Muscle layer of colon (tissue), 2 donors: ENCODE measurements at regions not wholly inside any gene's neighbourhood (a gene's known extent, or its start where the extent isn't known, plus 50 kb on each side); places are given as distances from the start of the nearest gene placed in this dataset.
"Not testable (repeated sequence)": the region's sequence is repeated elsewhere in the genome, so short reads cannot be mapped to it uniquely, and the experiment has no call there.

Source experiments
- H3K27ac ChIP-seq: one replicate; pipeline ENCODE4 v1.7.0; 2013; ENCODE audit warnings: low read depth, mild to moderate bottlenecking, low read length, moderate library complexity
- H3K27me3 ChIP-seq, 2 donors: one replicate each; pipeline ENCODE4 v1.7.0; 2013; ENCODE audit warnings: low read length in 2 of 2, mild to moderate bottlenecking in 2 of 2; ENCODE audit not compliant: insufficient read depth in 2 of 2, control insufficient read depth in 1 of 2
- H3K36me3 ChIP-seq: one replicate; pipeline ENCODE4 v1.7.0; 2013; ENCODE audit warnings: mild to moderate bottlenecking, low read length; ENCODE audit not compliant: insufficient read depth
- H3K4me1 ChIP-seq: one replicate; pipeline ENCODE4 v1.7.0; 2013; ENCODE audit warnings: mild to moderate bottlenecking, low read length; ENCODE audit not compliant: insufficient read depth
- H3K4me3 ChIP-seq, 2 donors: one replicate each; pipeline ENCODE4 v1.7.0; 2013; ENCODE audit warnings: low read length in 2 of 2, low read depth in 1 of 2, mild to moderate bottlenecking in 1 of 2, moderate library complexity in 1 of 2
- H3K9ac ChIP-seq: one replicate; pipeline ENCODE4 v1.7.0; 2013; ENCODE audit warnings: low read length
- H3K9me3 ChIP-seq: one replicate; pipeline ENCODE4 v1.7.0; 2013; ENCODE audit warnings: mild to moderate bottlenecking, low read length
- donor health status: abdominal sarcoma.
- donor health status: Adenocarcinoma of cecum.

- H3K4me3 ChIP-seq = no peak overlapping the region
- H3K4me1 ChIP-seq = peaks cover 8% of the 10 kb centered on the region
- no peaks in the 10 kb centered on the region for H3K9me3 ChIP-seq
- H3K36me3 ChIP-seq = no peaks in the 10 kb centered on the region
- peaks cover 0 to 12% of the 10 kb centered on the region in 2 donors for H3K27me3 ChIP-seq
- no peak overlapping the region for H3K27ac ChIP-seq
- no peak overlapping the region for H3K9ac ChIP-seq
These were observed 71.8 kb downstream of the LARP7 start for GRCh38 chr4:112708772-112709171.

- H3K9ac ChIP-seq = no peak overlapping the region
- H3K27me3 ChIP-seq = no peaks in the 10 kb centered on the region
- H3K4me3 ChIP-seq = no peak overlapping the region
- no peak overlapping the region for H3K27ac ChIP-seq
- no peaks in the 10 kb centered on the region for H3K4me1 ChIP-seq
- no peaks in the 10 kb centered on the region for H3K9me3 ChIP-seq
- no peaks in the 10 kb centered on the region for H3K36me3 ChIP-seq
These were observed 78.3 kb downstream of the LARP7 start for GRCh38 chr4:112714922-112715901.

GRCh38 chr4:112717856-112718255 lies 80.9 kb downstream of the LARP7 start:
- Histone ChIP-seq H3K9me3 (no peaks in the 10 kb centered on the region), H3K36me3 (no peaks in the 10 kb centered on the region), H3K4me1 (no peaks in the 10 kb centered on the region), H3K4me3 (no peak overlapping the region), H3K9ac (no peak overlapping the region), H3K27me3 (no peaks in the 10 kb centered on the region), H3K27ac (no peak overlapping the region)

GRCh38 chr4:112721627-112722026 lies 84.7 kb downstream of the LARP7 start:
- no peaks in the 10 kb centered on the region for H3K27me3 ChIP-seq
- no peak overlapping the region for H3K4me3 ChIP-seq
- H3K9ac ChIP-seq = no peak overlapping the region
- no peaks in the 10 kb centered on the region for H3K36me3 ChIP-seq
- no peaks in the 10 kb centered on the region for H3K4me1 ChIP-seq
- H3K9me3 ChIP-seq = no peaks in the 10 kb centered on the region
- H3K27ac ChIP-seq = no peak overlapping the region

GRCh38 chr4:112726041-112726440 lies 89.1 kb downstream of the LARP7 start:
- Histone ChIP-seq H3K27ac (no peak overlapping the region), H3K9ac (no peak overlapping the region), H3K36me3 (no peaks in the 10 kb centered on the region), H3K4me3 (no peak overlapping the region), H3K9me3 (no peaks in the 10 kb centered on the region), H3K27me3 (no peaks in the 10 kb centered on the region), H3K4me1 (no peaks in the 10 kb centered on the region)

- H3K4me1 ChIP-seq, H3K27ac ChIP-seq, H3K9me3 ChIP-seq, H3K27me3 ChIP-seq, H3K4me3 ChIP-seq, H3K36me3 ChIP-seq, H3K9ac ChIP-seq: not testable (repeated sequence)
These were observed 90.8 kb downstream of the LARP7 start for GRCh38 chr4:112727728-112728127.

GRCh38 chr4:112731715-112732114 lies 94.8 kb downstream of the LARP7 start:
- Histone ChIP-seq H3K27ac (no peak overlapping the region), H3K36me3 (no peaks in the 10 kb centered on the region), H3K4me3 (no peak overlapping the region), H3K9ac (no peak overlapping the region), H3K4me1 (no peaks in the 10 kb centered on the region), H3K27me3 (no peaks in the 10 kb centered on the region), H3K9me3 (no peaks in the 10 kb centered on the region)

DNA sequence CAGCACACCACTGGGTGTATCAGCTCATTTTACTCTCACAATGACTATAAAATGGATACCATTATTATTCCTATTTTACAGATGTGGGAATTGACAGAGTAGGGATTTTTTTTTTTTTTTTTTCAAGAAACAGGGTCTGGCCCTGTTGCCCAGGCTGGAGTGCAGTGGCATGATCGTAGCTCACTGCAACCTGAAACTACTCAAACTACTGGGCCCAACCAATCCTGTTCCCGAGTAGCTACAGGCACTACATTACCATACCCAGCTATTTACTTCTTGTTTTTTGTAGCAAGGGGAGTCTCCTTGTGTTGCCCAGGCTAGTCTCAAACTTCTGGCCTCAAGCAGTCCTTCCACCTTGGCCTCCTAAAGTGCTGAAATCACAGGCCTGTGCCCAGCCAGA lies 95.2 kb downstream of the LARP7 start:
- H3K4me3 ChIP-seq = no peak overlapping the region
- no peak overlapping the region for H3K27ac ChIP-seq
- H3K27me3 ChIP-seq = no peaks in the 10 kb centered on the region
- H3K4me1 ChIP-seq = no peaks in the 10 kb centered on the region
- H3K9ac ChIP-seq = no peak overlapping the region
- H3K36me3 ChIP-seq = no peaks in the 10 kb centered on the region
- H3K9me3 ChIP-seq = no peaks in the 10 kb centered on the region

- no peak overlapping the region for H3K27ac ChIP-seq
- H3K4me1 ChIP-seq = no peaks in the 10 kb centered on the region
- H3K27me3 ChIP-seq = no peaks in the 10 kb centered on the region
- no peaks in the 10 kb centered on the region for H3K36me3 ChIP-seq
- no peaks in the 10 kb centered on the region for H3K9me3 ChIP-seq
- no peak overlapping the region for H3K9ac ChIP-seq
- H3K4me3 ChIP-seq = no peak overlapping the region
These were observed 98.6 kb downstream of the LARP7 start for GRCh38 chr4:112735474-112735951.

DNA sequence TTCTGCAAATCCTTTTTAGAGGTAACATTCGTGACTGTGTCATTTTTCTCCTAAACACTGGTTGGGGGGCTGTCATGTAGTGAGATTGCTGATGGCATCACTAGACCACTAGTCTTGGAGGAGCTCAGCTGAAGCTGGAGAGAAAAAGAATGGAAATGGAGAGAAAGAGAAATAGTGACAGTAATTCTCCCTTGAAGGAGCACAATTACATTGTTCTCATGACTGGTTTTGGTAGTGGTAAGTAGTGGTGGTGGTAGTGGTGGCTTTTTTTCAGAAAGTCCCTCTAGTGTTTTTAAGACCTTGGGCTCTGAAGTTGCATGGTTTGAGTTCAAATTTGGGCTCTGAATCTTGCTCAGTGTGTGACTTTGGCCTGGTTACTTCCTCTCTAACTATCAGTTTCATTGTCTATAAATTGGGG lies 99.8 kb downstream of the LARP7 start:
- no peaks in the 10 kb centered on the region for H3K36me3 ChIP-seq
- no peak overlapping the region for H3K9ac ChIP-seq
- H3K27ac ChIP-seq = no peak overlapping the region
- no peaks in the 10 kb centered on the region for H3K27me3 ChIP-seq
- H3K4me3 ChIP-seq = no peak overlapping the region
- no peaks in the 10 kb centered on the region for H3K9me3 ChIP-seq
- no peaks in the 10 kb centered on the region for H3K4me1 ChIP-seq

- Histone ChIP-seq H3K27me3 (no peaks in the 10 kb centered on the region), H3K9ac (no peak overlapping the region), H3K27ac (no peak overlapping the region), H3K9me3 (no peaks in the 10 kb centered on the region), H3K4me3 (no peak overlapping the region), H3K4me1 (no peaks in the 10 kb centered on the region), H3K36me3 (no peaks in the 10 kb centered on the region)
These were observed 102.5 kb downstream of the LARP7 start for GRCh38 chr4:112739442-112739841.

GRCh38 chr4:112747036-112747435 lies 110.1 kb downstream of the LARP7 start:
- Histone ChIP-seq H3K27me3 (no peaks in the 10 kb centered on the region), H3K36me3 (no peaks in the 10 kb centered on the region), H3K4me1 (no peaks in the 10 kb centered on the region), H3K9me3 (no peaks in the 10 kb centered on the region), H3K4me3 (no peak overlapping the region), H3K9ac (no peak overlapping the region), H3K27ac (no peak overlapping the region)
